IPS-20b (cell line): ENCODE measurements at regions not wholly inside any gene's neighbourhood (a gene's known extent, or its start where the extent isn't known, plus 50 kb on each side); places are given as distances from the start of the nearest gene placed in this dataset.
"Not testable (repeated sequence)": the region's sequence is repeated elsewhere in the genome, so short reads cannot be mapped to it uniquely, and the experiment has no call there.

Experiments used
- H3K27ac ChIP-seq: one replicate; pipeline ENCODE4 v1.5.1; 2013; ENCODE audit warnings: low read length
- H3K27me3 ChIP-seq: 2 replicates; pipeline ENCODE4 v1.6.1; 2013; ENCODE audit warnings: mild to moderate bottlenecking, low read length, inconsistent platforms; ENCODE audit not compliant: insufficient read depth
- H3K36me3 ChIP-seq: 2 replicates; pipeline ENCODE4 v1.6.1; 2013; ENCODE audit warnings: low read depth, mild to moderate bottlenecking, inconsistent platforms, low read length, moderate library complexity; ENCODE audit not compliant: insufficient read depth
- H3K4me1 ChIP-seq: 2 replicates; pipeline ENCODE4 v1.6.1; 2013; ENCODE audit warnings: mild to moderate bottlenecking, control low read depth, inconsistent platforms, low read length, moderate library complexity; ENCODE audit not compliant: insufficient read depth
- H3K4me3 ChIP-seq: 2 replicates; pipeline ENCODE4 v1.5.1; 2013; ENCODE audit warnings: mild to moderate bottlenecking, low read length, inconsistent platforms
- H3K9ac ChIP-seq: 2 replicates; pipeline ENCODE4 v1.6.1; 2013; ENCODE audit warnings: low read depth, mild to moderate bottlenecking, inconsistent platforms, low read length, moderate library complexity
- H3K9me3 ChIP-seq: 2 replicates; pipeline ENCODE4 v1.6.1; 2013; ENCODE audit warnings: mild to moderate bottlenecking, low read depth, low read length, inconsistent platforms; ENCODE audit not compliant: insufficient read depth

DNA sequence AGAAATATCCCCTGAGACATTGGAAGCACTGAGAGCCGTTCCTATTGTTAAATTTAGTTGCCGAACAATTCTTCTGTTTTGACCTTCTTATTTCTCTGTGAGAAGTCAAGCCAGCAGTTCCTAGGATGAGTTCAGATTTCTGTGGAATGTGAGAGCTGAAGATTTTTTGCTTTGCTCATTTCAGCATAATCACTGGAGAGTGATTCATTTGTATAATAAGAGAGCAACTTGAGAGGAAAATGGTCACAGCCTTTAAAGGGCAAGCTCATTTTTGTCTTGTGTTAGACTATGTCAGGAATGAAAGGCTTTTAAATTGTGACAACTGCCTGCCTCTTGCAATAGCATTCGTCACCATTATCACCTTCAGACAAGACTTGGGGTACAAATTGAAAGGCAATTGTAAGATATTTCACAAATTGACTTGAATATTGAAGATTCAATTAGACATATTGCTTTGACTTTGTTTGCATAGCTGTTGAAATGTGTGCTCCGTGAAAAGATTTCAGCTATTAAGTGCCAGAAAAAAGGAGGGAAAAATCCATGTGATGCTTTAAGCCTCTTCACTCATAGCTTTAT lies 900.0 kb upstream of the GOT2 start:
- H3K4me1 ChIP-seq: peaks cover 3% of the 10 kb centered on the region; the same call in 1 of the 2 replicates
- H3K36me3 ChIP-seq: no peaks in the 10 kb centered on the region
- no peak overlapping the region for H3K9ac ChIP-seq
- H3K27me3 ChIP-seq: no peaks in the 10 kb centered on the region
- H3K27ac ChIP-seq: no peak overlapping the region
- no peak overlapping the region for H3K4me3 ChIP-seq
- peaks cover 11% of the 10 kb centered on the region; the same call in 1 of the 2 replicates for H3K9me3 ChIP-seq

DNA sequence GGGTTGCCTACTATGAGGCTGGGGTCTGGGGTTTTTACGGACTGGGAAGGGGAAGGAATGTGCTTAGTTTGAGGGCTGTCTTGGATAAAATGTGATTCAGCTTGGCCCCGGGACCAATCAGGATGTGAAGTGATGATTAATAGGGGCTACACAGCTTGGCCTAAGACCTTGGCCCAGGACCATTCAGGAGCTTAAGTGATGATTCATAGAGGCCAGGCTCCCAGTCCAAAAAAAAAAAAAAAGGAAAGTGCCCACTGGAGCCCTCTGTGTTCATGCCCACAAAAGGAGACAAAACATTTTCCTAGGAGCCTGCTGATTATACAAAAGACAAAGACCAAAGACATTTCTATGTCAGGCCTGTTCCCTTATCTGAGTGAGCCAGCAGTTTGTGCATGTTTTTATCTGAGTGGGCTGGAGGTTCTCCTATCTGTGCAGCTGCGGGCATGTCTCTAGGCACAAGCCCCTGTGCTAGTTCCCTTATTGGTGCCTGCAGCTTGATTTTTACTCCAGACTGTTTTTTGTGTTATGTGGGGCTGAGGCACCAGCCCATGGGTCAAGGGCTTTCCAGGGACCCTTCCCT lies 898.2 kb upstream of the GOT2 start:
- Histone ChIP-seq H3K4me1 (0 out of 2 replicates have a peak, but pooled peaks cover 3% of the 10 kb centered on the region), H3K9ac (no peak overlapping the region), H3K27me3 (no peaks in the 10 kb centered on the region), H3K36me3 (no peaks in the 10 kb centered on the region), H3K4me3 (no peak overlapping the region), H3K9me3 (peaks cover 11% of the 10 kb centered on the region; the same call in 1 of the 2 replicates), H3K27ac (no peak overlapping the region)

DNA sequence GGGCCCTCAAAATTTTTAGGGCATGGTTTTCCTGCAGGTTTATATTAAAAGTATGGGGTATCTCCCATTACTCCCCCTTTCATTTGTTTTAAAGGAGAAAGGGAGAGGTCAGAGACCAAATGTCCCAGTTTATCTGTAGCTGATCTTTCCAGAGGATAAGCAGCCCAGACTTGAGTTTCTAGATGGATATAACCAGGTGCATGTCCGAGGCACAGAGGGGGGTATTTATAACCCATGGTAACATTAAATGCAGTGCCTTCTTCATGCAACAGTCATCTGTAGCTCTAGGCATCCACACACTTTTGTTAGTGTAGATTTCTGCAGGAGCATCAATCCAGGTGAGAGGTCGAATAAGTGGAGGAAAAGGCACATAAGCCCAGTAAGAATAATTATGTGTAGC lies 890.3 kb upstream of the GOT2 start:
- not testable (repeated sequence) for H3K36me3 ChIP-seq, H3K27ac ChIP-seq

DNA sequence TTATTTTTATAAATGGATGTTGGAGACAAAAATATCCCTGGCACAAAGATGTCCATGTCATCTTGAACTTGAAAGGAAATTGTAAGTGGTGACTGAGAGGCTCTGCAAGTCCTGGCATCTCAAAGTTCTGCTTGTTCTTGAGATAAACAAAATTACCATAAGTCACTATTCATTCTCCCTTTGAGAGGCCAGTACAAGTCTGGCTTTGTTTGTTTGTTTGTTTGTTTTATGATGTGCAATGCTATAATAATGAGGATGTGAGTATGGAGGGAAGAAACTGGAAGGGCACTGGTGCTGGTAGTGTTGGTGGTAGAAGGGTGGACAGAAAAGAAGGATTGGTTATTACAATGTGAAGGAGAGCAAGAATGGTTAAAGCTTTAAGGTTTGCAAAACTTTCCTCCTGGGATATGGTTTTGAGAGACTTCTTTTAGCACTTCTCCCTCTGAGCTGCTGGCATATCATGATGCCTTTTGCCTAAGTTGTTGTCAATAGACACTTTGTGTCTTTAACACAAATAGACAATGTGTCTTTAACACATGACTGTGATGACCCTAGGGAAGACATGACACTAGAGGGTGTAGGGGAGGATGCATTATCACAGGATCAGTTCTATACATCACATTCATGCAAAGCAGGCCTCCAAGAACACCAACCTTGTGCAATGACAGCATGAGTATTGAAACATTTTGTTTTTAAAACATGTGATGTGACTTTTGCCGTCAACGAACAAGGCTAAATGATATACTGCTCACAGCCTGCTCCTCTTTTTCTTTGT lies 880.5 kb upstream of the GOT2 start:
- H3K9ac ChIP-seq: no peak overlapping the region
- H3K27me3 ChIP-seq: peaks cover 18% of the 10 kb centered on the region; the same call in 1 of the 2 replicates
- H3K4me3 ChIP-seq: no peak overlapping the region
- H3K36me3 ChIP-seq: no peaks in the 10 kb centered on the region
- H3K9me3 ChIP-seq: no peaks in the 10 kb centered on the region
- H3K4me1 ChIP-seq: peaks cover 18% of the 10 kb centered on the region
- no peak overlapping the region for H3K27ac ChIP-seq

More for the DNA sequence above, 890.3 kb upstream of the GOT2 start:
- H3K9me3 ChIP-seq, H3K9ac ChIP-seq, H3K27me3 ChIP-seq, H3K4me1 ChIP-seq, H3K4me3 ChIP-seq: not testable (repeated sequence)

DNA sequence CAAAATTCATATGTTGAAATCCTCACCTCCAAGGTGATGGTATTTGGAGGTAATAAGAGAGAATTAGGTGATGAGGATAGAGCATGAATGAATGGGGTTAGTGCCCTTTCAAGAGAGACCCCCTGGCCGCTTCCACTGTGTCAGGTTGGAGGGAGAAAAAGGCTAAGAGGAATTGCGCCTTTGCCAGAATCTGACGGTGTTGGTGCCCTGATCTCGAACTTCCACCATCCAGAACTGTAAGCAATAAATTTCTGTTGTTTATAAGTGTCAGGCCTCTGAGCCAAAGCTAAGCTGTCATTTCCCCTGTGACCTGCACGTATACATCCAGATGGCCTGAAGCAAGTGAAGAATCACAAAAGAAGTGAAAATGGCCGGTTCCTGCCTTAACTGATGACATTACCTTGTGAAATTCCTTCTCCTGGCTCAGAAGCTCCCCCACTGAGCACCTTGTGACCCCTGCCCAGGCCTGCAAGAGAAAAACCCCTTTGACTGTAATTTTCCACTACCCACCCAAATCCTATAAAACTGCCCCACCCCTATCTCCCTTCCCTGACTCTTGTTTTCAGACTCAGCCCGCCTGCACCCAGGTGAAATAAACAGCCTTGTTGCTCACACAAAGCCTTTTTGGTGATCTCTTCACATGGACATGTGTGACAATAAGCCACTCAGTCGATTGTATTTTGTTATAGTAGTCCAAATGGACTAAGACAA lies 878.9 kb upstream of the GOT2 start:
- not testable (repeated sequence) for H3K27ac ChIP-seq, H3K9me3 ChIP-seq, H3K36me3 ChIP-seq, H3K9ac ChIP-seq, H3K4me3 ChIP-seq
- Histone ChIP-seq H3K4me1 (peaks cover 18% of the 10 kb centered on the region), H3K27me3 (peaks cover 22% of the 10 kb centered on the region; the same call in 1 of the 2 replicates)

DNA sequence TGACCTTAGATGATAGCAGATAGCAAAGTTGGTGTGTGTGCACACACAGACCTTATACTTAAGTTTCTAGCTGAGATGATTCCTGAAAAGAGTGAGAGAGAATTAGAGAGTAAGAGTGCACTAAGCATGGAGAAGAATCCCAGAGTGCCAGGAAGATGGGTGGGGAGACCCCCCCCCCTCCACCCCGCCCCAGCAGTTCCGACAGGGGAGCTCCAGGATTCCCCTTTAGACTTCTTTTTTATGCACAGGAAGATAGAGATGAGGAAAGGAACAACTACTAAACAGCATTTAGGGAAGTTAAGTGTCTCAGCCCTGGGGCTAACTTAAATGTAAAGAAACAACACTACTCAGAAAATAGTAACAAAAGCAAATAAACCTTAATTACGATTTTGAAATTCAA lies 878.0 kb upstream of the GOT2 start:
- H3K4me3 ChIP-seq: no peak overlapping the region
- H3K36me3 ChIP-seq: no peaks in the 10 kb centered on the region
- H3K9me3 ChIP-seq: no peaks in the 10 kb centered on the region
- peaks cover 18% of the 10 kb centered on the region for H3K4me1 ChIP-seq
- H3K27me3 ChIP-seq: peaks cover 22% of the 10 kb centered on the region; the same call in 1 of the 2 replicates
- H3K27ac ChIP-seq: no peak overlapping the region
- no peak overlapping the region for H3K9ac ChIP-seq

DNA sequence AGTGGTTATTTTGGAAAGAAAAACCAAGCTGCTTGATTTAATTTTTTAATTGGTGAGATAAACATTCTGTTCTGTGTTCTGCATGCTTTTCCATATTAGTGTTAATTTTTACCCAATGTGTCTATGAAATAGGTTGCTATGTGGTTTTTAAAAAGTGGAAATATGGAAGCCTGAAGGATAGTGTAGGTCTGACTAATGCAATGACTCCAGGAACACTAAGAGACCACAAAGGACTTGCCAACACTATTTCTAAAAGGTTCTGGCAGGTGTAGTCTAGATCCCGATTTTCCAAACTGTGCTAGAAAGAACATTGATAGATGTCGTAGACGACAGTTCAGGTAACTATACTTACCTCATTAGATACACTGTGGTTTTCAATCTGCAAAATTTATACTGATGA lies 877.4 kb upstream of the GOT2 start:
- no peaks in the 10 kb centered on the region for H3K9me3 ChIP-seq
- H3K4me1 ChIP-seq: peaks cover 18% of the 10 kb centered on the region
- no peak overlapping the region for H3K4me3 ChIP-seq
- H3K27me3 ChIP-seq: peaks cover 22% of the 10 kb centered on the region; the same call in 1 of the 2 replicates
- no peaks in the 10 kb centered on the region for H3K36me3 ChIP-seq
- no peak overlapping the region for H3K27ac ChIP-seq
- H3K9ac ChIP-seq: no peak overlapping the region

DNA sequence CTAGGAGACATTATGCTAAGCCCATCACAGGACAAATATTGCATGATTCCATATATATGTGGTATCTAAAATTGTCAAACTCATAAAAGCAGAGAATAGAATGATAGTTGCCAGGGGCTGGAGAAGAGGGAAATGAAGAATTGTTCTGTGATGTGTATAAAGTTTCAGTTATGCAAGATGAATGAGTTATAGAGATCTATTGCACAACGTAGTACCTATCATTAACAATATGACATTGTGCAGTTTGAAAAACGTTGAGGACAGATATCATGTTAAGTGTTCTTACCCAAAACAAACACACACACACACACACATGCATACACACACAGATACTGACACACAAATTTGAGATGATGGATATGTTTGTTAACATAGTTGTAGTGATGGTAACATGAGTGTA lies 871.6 kb upstream of the GOT2 start:
- H3K4me3 ChIP-seq: no peak overlapping the region

DNA sequence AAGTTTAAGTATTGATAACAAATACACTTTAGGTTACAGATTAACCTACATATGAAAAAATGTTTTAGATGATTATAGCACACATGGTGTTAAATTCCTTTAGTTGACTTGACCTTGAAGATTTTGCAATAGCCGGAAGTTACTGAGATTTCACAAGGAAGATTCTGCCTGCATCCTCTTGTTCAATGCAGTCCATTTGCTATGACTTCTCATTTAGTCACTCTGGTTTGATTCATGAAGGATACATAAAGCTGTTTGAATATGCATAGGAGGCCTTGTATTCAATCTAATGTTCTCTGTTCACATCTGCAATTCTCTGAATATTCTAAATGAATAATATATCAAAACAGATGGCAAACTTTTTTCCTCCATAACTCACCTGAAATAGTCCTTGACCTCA lies 870.2 kb upstream of the GOT2 start:
- H3K4me3 ChIP-seq: no peak overlapping the region
- H3K27me3 ChIP-seq: peaks cover 3% of the 10 kb centered on the region; the same call in 1 of the 2 replicates
- H3K27ac ChIP-seq: no peak overlapping the region
- no peaks in the 10 kb centered on the region for H3K36me3 ChIP-seq
- no peaks in the 10 kb centered on the region for H3K4me1 ChIP-seq
- no peaks in the 10 kb centered on the region for H3K9me3 ChIP-seq
- no peak overlapping the region for H3K9ac ChIP-seq

More for the DNA sequence above, 871.6 kb upstream of the GOT2 start:
- peaks cover 12% of the 10 kb centered on the region; the same call in 1 of the 2 replicates for H3K27me3 ChIP-seq
- no peaks in the 10 kb centered on the region for H3K9me3 ChIP-seq
- no peak overlapping the region for H3K9ac ChIP-seq
- H3K27ac ChIP-seq: no peak overlapping the region
- no peaks in the 10 kb centered on the region for H3K36me3 ChIP-seq
- no peaks in the 10 kb centered on the region for H3K4me1 ChIP-seq

DNA sequence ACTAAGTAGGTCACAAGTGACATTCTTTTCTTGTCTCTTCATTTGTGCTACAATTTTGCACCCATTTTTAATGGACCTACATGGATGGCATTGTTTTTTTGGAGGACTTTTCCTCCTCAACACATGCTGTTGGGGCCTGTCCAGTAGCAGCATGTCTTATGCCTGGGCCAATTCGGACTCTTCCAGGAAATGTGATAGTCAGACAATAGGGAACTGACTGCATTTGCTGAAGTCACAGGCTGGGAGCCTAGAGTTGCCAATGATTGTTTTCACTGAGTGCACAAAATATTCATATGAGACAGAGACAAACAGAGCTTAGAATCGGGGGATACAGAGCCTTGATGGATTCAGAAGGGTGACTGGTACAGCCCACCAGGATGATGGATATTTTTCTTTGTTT lies 867.3 kb upstream of the GOT2 start:
- Histone ChIP-seq H3K27me3 (no peaks in the 10 kb centered on the region), H3K9me3 (no peaks in the 10 kb centered on the region), H3K27ac (no peak overlapping the region), H3K4me3 (no peak overlapping the region), H3K9ac (no peak overlapping the region), H3K36me3 (no peaks in the 10 kb centered on the region), H3K4me1 (no peaks in the 10 kb centered on the region)

DNA sequence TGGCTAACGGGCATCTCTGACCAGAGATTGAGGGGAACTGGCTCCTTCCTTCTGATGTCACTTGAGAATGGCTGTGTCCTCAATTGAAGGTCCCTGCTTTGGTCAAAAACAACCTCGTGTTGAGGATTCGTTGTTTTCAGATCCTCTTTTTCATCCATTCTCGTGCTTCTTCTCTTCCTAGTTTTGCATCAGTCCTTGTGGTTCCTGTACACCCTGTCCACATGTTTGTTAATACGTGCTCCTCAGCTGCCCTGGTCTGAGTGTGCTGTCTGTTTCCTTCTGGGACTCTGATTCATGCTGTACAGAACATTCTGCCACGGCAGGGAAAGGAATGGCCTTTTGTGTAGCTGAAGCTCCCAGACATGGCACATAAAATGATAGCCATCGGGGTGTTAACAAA lies 863.2 kb upstream of the GOT2 start:
- Histone ChIP-seq H3K36me3 (no peaks in the 10 kb centered on the region), H3K27ac (no peak overlapping the region), H3K9me3 (no peaks in the 10 kb centered on the region), H3K27me3 (no peaks in the 10 kb centered on the region), H3K4me3 (no peak overlapping the region), H3K9ac (no peak overlapping the region), H3K4me1 (no peaks in the 10 kb centered on the region)
